KMS-11 (cell line): ENCODE measurements at regions not wholly inside any gene's neighbourhood (a gene's known extent, or its start where the extent isn't known, plus 50 kb on each side); places are given as distances from the start of the nearest gene placed in this dataset.

Experiments used
- H2AFZ ChIP-seq: fragments of 200-600 bp; sonication (generic); 2 replicates; pipeline ENCODE4 v1.6.1; 2016; ENCODE audit warnings: antibody characterized with exemption, mixed run types, low read depth
- H3K27ac ChIP-seq: fragments of 200-600 bp; sonication (generic); 2 replicates; pipeline ENCODE4 v1.6.1; 2016; ENCODE audit warnings: mild to moderate bottlenecking, mixed run types
- H3K27me3 ChIP-seq: fragments of 200-600 bp; sonication (generic); 2 replicates; pipeline ENCODE4 v1.6.1; 2017; ENCODE audit warnings: mild to moderate bottlenecking, low read depth, mixed run types, moderate library complexity; ENCODE audit not compliant: insufficient read depth
- H3K36me3 ChIP-seq: fragments of 200-600 bp; sonication (generic); 2 replicates; pipeline ENCODE4 v1.6.1; 2017; ENCODE audit warnings: mild to moderate bottlenecking, mixed run types; ENCODE audit not compliant: insufficient read depth
- H3K4me1 ChIP-seq: fragments of 200-600 bp; sonication (generic); 2 replicates; pipeline ENCODE4 v1.6.1; 2016; ENCODE audit warnings: mild to moderate bottlenecking, low read depth, mixed run types; ENCODE audit not compliant: poor library complexity, severe bottlenecking
- H3K4me2 ChIP-seq: fragments of 200-600 bp; sonication (generic); 2 replicates; pipeline ENCODE4 v1.7.0; 2016; ENCODE audit warnings: mild to moderate bottlenecking, mixed run types
- H3K4me3 ChIP-seq: fragments of 200-600 bp; sonication (generic); IDR thresholded peaks from 2 replicates; pipeline ENCODE4 v1.6.1; 2017; ENCODE audit warnings: low read depth, low read length, mixed read lengths; ENCODE audit not compliant: insufficient read depth
- H3K79me2 ChIP-seq: fragments of 200-600 bp; sonication (generic); 2 replicates; pipeline ENCODE4 v1.6.1; 2016; ENCODE audit warnings: low read depth, mixed run types; ENCODE audit not compliant: insufficient read depth
- H3K9ac ChIP-seq: fragments of 200-600 bp; sonication (generic); 2 replicates; pipeline ENCODE4 v1.6.1; 2016; ENCODE audit warnings: mild to moderate bottlenecking, mixed run types
- H4K20me1 ChIP-seq: fragments of 200-600 bp; sonication (generic); 2 replicates; pipeline ENCODE4 v1.6.1; 2016; ENCODE audit warnings: mild to moderate bottlenecking, mixed run types; ENCODE audit not compliant: insufficient read depth
- TF ChIP-seq, protein P1 (sequence below): fragments of 200-600 bp; sonication (generic); conservative IDR thresholded peaks from 2 replicates; pipeline ENCODE4 v1.6.1; 2017; ENCODE audit warnings: low read depth, mild to moderate bottlenecking, antibody characterized with exemption, low read length, moderate library complexity, mixed read lengths

DNA sequence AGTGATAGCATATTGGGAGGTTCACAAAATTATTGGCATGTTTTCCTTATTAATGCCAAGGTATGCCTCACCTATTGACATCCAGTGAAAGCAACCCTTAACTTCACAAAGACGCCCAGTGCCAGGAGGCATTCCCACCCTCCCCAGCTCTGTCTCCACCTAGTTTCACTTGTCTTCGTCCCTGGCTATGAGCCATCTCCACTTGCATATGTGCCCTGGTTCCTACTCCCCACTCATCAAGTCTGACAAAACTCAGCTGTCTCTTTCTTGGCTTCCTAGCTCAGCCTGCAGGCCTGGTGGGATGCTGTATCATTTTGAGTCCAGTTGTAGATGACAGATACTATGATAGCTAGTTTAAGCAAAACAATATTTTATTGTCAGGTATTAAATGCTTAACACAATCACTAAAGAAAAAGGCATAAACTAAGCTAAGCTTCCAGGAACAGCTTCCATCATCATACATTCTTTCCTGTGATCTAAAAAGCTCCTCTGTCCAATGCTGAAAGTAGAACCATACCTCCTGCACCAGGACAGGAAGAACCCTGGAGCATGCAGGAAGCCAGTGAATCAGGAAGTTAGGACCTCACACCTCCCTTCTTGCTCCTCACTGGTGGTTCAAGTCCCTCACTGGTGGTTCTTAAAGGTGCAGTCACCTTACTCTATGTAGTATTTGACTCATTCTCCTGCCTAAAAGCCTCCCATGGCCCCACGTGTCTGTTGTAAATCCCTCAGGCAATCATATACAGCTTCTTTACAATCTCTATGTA lies 410.3 kb upstream of the RASGEF1B start:
- Histone ChIP-seq H3K4me1 (no peaks in the 10 kb centered on the region), H3K27me3 (no peaks in the 10 kb centered on the region), H3K4me2 (no peak overlapping the region), H4K20me1 (no peaks in the 10 kb centered on the region), H3K79me2 (no peaks in the 10 kb centered on the region), H3K9ac (no peak overlapping the region), H3K4me3 (no peak overlapping the region), H3K27ac (no peak overlapping the region), H2AFZ (no peak overlapping the region), H3K36me3 (no peaks in the 10 kb centered on the region)
- TF ChIP-seq, protein P1, sequence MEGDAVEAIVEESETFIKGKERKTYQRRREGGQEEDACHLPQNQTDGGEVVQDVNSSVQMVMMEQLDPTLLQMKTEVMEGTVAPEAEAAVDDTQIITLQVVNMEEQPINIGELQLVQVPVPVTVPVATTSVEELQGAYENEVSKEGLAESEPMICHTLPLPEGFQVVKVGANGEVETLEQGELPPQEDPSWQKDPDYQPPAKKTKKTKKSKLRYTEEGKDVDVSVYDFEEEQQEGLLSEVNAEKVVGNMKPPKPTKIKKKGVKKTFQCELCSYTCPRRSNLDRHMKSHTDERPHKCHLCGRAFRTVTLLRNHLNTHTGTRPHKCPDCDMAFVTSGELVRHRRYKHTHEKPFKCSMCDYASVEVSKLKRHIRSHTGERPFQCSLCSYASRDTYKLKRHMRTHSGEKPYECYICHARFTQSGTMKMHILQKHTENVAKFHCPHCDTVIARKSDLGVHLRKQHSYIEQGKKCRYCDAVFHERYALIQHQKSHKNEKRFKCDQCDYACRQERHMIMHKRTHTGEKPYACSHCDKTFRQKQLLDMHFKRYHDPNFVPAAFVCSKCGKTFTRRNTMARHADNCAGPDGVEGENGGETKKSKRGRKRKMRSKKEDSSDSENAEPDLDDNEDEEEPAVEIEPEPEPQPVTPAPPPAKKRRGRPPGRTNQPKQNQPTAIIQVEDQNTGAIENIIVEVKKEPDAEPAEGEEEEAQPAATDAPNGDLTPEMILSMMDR = no peak

DNA sequence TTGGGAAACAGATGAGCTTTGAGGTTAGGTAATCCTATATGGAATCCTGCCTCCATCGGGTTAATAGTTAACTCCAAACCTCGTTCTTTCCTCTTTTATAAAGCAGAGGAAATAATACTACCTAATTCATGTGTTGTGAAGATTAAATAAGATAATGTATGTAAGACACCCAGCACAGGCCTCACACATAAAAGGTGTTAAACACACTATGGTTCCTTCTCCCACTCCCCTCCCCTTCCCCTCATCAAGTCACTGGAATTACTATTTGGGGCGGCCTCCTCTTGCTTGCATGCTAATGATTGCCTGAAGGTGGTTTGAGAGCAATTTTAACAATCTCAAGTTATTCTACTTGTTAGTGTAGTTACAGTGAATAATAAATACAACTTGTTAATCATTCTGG lies 404.4 kb upstream of the RASGEF1B start:
- Histone ChIP-seq H4K20me1 (no peaks in the 10 kb centered on the region), H3K4me3 (no peak overlapping the region), H3K27me3 (no peaks in the 10 kb centered on the region), H3K36me3 (no peaks in the 10 kb centered on the region), H3K4me1 (peaks cover 11% of the 10 kb centered on the region), H3K27ac (no peak overlapping the region), H2AFZ (no peak overlapping the region), H3K79me2 (no peaks in the 10 kb centered on the region), H3K4me2 (no peak overlapping the region), H3K9ac (no peak overlapping the region)
- TF ChIP-seq, protein P1 = no peak

DNA sequence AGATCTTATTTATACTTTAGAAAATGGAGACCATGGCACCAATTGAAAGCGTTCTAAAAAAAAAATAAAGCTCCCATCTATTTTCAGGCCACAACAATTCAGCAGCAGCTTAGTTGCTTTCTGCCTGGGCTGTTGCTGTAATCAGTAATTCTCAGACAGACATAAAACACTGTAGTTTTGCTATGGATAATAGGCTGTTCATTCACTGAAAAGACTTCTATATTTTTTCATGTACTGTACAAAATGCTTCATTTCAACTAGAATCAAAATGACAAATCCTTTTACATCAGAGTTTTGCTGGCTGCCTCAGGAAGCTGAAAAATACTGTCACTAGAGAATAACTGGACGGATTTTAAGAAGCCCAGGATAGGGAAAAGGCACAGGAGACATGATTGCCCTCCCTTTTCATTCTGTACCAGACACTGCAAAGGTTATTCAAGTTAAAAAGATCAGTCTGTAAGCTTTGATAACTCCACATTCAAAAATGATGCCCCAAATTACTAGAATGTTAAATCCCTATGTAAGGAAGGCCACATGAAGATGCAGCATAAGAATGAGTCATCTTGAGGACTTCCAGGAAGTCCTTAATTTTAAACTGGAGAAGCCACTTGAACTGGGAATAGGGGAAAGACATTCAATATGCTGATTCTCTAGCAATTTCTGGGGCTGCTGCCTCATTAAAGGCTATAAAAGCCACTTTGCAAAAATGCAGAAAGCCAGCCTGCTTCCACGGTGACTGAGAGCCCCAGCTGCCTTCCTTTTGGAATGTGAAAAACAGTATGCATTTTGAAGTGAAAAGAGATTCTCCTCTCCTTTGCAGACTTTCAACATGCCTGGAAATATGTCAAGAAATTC lies 403.2 kb upstream of the RASGEF1B start:
- Histone ChIP-seq H3K4me2 (no peak overlapping the region), H3K27me3 (no peaks in the 10 kb centered on the region), H2AFZ (no peak overlapping the region), H3K27ac (no peak overlapping the region), H3K4me3 (no peak overlapping the region), H3K4me1 (peaks cover 16% of the 10 kb centered on the region), H3K36me3 (no peaks in the 10 kb centered on the region), H3K79me2 (no peaks in the 10 kb centered on the region), H4K20me1 (no peaks in the 10 kb centered on the region), H3K9ac (no peak overlapping the region)
- TF ChIP-seq, protein P1 = no peak

DNA sequence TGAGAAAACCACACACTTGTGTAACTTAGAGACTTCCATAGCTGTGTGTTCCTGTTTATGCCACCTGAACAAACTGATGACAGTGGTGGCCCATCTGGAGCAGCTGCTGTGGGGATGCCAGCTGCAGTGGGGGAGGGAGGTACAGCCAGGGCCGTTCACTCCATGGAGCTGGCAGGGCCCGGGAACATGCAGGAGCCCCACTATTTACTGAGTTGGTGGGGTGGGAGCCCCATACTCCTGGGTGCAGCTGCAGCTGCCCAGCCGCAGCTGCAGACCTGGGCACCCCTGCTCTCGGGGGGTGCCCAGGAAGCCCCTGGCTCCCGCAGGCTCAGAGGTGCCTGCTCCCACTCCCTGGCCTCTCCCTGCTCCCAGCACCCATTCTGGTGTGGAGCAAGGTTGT lies 398.6 kb upstream of the RASGEF1B start:
- no peaks in the 10 kb centered on the region for H3K79me2 ChIP-seq
- H2AFZ ChIP-seq = 0 out of 2 replicates have a peak overlapping the region, but pooled peaks have one; percentile 2
- no peaks in the 10 kb centered on the region for H3K27me3 ChIP-seq
- H3K4me2 ChIP-seq = no peak overlapping the region
- TF ChIP-seq, protein P1 = no peak
- H4K20me1 ChIP-seq = no peaks in the 10 kb centered on the region
- peaks cover 17% of the 10 kb centered on the region for H3K4me1 ChIP-seq
- no peaks in the 10 kb centered on the region for H3K36me3 ChIP-seq
- H3K4me3 ChIP-seq = no peak overlapping the region
- no peak overlapping the region for H3K27ac ChIP-seq
- H3K9ac ChIP-seq = no peak overlapping the region
